Endodermal cell (in vitro differentiated cells): ENCODE measurements at regions not wholly inside any gene's neighbourhood (a gene's known extent, or its start where the extent isn't known, plus 50 kb on each side); places are given as distances from the start of the nearest gene placed in this dataset.

Source experiments
- DNase-seq: peaks from one replicate; pipeline ENCODE4 v3.0.0-alpha.2; 2017
- H3K27ac ChIP-seq: 2 replicates; pipeline ENCODE4 v1.5.1; 2013; ENCODE audit warnings: mild to moderate bottlenecking, low read depth, low read length, moderate library complexity
- H3K27me3 ChIP-seq: 2 replicates; pipeline ENCODE4 v1.6.1; 2013; ENCODE audit warnings: mild to moderate bottlenecking, low read length, moderate library complexity; ENCODE audit not compliant: insufficient read depth, control insufficient read depth, poor library complexity, severe bottlenecking
- H3K36me3 ChIP-seq: 2 replicates; pipeline ENCODE4 v1.7.0; 2013; ENCODE audit warnings: mild to moderate bottlenecking, low read length, moderate library complexity; ENCODE audit not compliant: control insufficient read depth, insufficient read depth
- H3K4me1 ChIP-seq: one replicate; pipeline ENCODE4 v1.7.0; 2013; ENCODE audit warnings: low read length; ENCODE audit not compliant: control insufficient read depth, insufficient read depth
- H3K4me3 ChIP-seq: 2 replicates; pipeline ENCODE4 v1.5.1; 2013; ENCODE audit warnings: mild to moderate bottlenecking, low read length, moderate library complexity
- H3K9ac ChIP-seq: 2 replicates; pipeline ENCODE4 v1.6.1; 2013; ENCODE audit warnings: mild to moderate bottlenecking, low read length, moderate library complexity; ENCODE audit not compliant: poor library complexity, severe bottlenecking; ENCODE audit errors: extremely low read depth
- H3K9me3 ChIP-seq: 2 replicates; pipeline ENCODE4 v1.6.1; 2013; ENCODE audit warnings: mild to moderate bottlenecking, low read length, moderate library complexity; ENCODE audit not compliant: control insufficient read depth
- H3K27ac Mint-ChIP-seq: 2 replicates; pipeline ENCODE4 v1.8.0; 2020; ENCODE audit warnings: mixed read lengths
- H3K27me3 Mint-ChIP-seq: 2 replicates; pipeline ENCODE4 v1.8.0; 2021; ENCODE audit warnings: mild to moderate bottlenecking, mixed read lengths; ENCODE audit not compliant: insufficient read depth
- H3K36me3 Mint-ChIP-seq: 2 replicates; pipeline ENCODE4 v1.8.0; 2020; ENCODE audit warnings: low read depth, mixed read lengths
- H3K4me1 Mint-ChIP-seq: 2 replicates; pipeline ENCODE4 v1.8.0; 2020; ENCODE audit warnings: mixed read lengths
- H3K4me3 Mint-ChIP-seq: 2 replicates; pipeline ENCODE4 v1.8.0; 2020; ENCODE audit warnings: mild to moderate bottlenecking, moderate library complexity, mixed read lengths
- H3K9me3 Mint-ChIP-seq: 2 replicates; pipeline ENCODE4 v1.8.0; 2020; ENCODE audit warnings: mild to moderate bottlenecking, mixed read lengths
- WGBS, 2 experiments: methylation state at CpG; one replicate each; pipeline versions ENCODE4 v1.1.5 to v1.1.7; 2013; ENCODE audit warnings: missing lambda C conversion rate in 2 of 2, mixed read lengths in 1 of 2; ENCODE audit not compliant: insufficient coverage in 1 of 2, insufficient read length in 1 of 2; 5-methylcytosine and 5-hydroxymethylcytosine counted together
- TF ChIP-seq, protein P1 (sequence below): fragments of 200-600 bp; sonication (generic); conservative IDR thresholded peaks from 2 replicates; pipeline ENCODE4 v1.5.0; 2021; ENCODE audit warnings: antibody characterized with exemption, mild to moderate bottlenecking

- TF ChIP-seq, protein P1, sequence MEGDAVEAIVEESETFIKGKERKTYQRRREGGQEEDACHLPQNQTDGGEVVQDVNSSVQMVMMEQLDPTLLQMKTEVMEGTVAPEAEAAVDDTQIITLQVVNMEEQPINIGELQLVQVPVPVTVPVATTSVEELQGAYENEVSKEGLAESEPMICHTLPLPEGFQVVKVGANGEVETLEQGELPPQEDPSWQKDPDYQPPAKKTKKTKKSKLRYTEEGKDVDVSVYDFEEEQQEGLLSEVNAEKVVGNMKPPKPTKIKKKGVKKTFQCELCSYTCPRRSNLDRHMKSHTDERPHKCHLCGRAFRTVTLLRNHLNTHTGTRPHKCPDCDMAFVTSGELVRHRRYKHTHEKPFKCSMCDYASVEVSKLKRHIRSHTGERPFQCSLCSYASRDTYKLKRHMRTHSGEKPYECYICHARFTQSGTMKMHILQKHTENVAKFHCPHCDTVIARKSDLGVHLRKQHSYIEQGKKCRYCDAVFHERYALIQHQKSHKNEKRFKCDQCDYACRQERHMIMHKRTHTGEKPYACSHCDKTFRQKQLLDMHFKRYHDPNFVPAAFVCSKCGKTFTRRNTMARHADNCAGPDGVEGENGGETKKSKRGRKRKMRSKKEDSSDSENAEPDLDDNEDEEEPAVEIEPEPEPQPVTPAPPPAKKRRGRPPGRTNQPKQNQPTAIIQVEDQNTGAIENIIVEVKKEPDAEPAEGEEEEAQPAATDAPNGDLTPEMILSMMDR: no peak
- Mint-ChIP-seq H3K36me3 (no peaks in the 10 kb centered on the region), H3K27me3 (no peaks in the 10 kb centered on the region), H3K4me3 (no peak overlapping the region), H3K27ac (no peak overlapping the region), H3K9me3 (peaks cover 2% of the 10 kb centered on the region), H3K4me1 (peaks cover 16% of the 10 kb centered on the region)
- 92 to 93% methylated on average over 5 to 6 of the region's 6 CpGs for WGBS, 2 experiments
- no peak for DNase-seq
- Histone ChIP-seq H3K27ac (no peak overlapping the region), H3K4me3 (no peak overlapping the region), H3K36me3 (no peaks in the 10 kb centered on the region), H3K27me3 (no peaks in the 10 kb centered on the region), H3K9me3 (peaks cover 6% of the 10 kb centered on the region), H3K9ac (no peak overlapping the region), H3K4me1 (no peaks in the 10 kb centered on the region)
These were observed 138.7 kb upstream of the CELF2 start for GRCh38 chr10:10878963-10879362.

- 93 to 96% methylated on average over 3 to 6 of the region's 6 CpGs for WGBS, 2 experiments
- Histone ChIP-seq H3K27ac (no peak overlapping the region), H3K27me3 (no peaks in the 10 kb centered on the region), H3K4me1 (no peaks in the 10 kb centered on the region), H3K9ac (no peak overlapping the region), H3K9me3 (peaks cover 16% of the 10 kb centered on the region), H3K4me3 (no peak overlapping the region), H3K36me3 (no peaks in the 10 kb centered on the region)
- H3K36me3 Mint-ChIP-seq: no peaks in the 10 kb centered on the region
- H3K4me1 Mint-ChIP-seq: peaks cover 16% of the 10 kb centered on the region
- no peaks in the 10 kb centered on the region for H3K27me3 Mint-ChIP-seq
- TF ChIP-seq, protein P1: no peak
- H3K4me3 Mint-ChIP-seq: no peak overlapping the region
- peaks cover 11% of the 10 kb centered on the region for H3K9me3 Mint-ChIP-seq
- H3K27ac Mint-ChIP-seq: no peak overlapping the region
- DNase-seq: no peak
These were observed 136.4 kb upstream of the CELF2 start for GRCh38 chr10:10881117-10881813.

DNA sequence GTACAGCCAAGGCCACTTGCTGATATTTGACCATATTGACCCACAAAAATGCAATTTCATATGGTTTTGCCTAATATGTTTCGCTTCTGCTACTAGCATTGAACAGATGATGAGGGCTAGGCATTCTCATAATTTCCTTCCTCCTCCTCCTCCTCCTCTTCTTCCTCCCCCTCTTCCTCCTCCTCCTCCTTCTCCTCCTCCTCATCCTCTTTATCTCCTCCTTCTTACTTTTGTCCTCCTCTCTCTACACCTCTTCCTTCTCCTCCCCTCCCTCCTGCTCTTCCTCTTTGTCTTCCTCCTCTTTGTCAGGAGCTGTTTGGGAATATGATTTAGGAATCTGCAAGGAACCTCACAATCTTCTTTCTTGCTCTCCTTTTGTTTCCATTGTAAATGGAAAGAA, 133.9 kb upstream of the CELF2 start:
- Mint-ChIP-seq H3K27ac (no peak overlapping the region), H3K27me3 (peaks cover 8% of the 10 kb centered on the region), H3K36me3 (no peaks in the 10 kb centered on the region), H3K4me3 (no peak overlapping the region), H3K9me3 (peaks cover 11% of the 10 kb centered on the region), H3K4me1 (peaks cover 8% of the 10 kb centered on the region)
- WGBS, 2 experiments: 96 to 100% methylated on average over 1 of the region's 1 CpG
- H3K4me3 ChIP-seq: no peak overlapping the region
- TF ChIP-seq, protein P1: no peak
- H3K9ac ChIP-seq: no peak overlapping the region
- H3K27me3 ChIP-seq: peaks cover 8% of the 10 kb centered on the region
- H3K9me3 ChIP-seq: peaks cover 16% of the 10 kb centered on the region
- no peaks in the 10 kb centered on the region for H3K36me3 ChIP-seq
- H3K27ac ChIP-seq: no peak overlapping the region
- no peaks in the 10 kb centered on the region for H3K4me1 ChIP-seq
- no peak for DNase-seq
